Activated naive CD8-positive, alpha-beta T cell treated with anti-CD3 and anti-CD28 coated beads, Interleukin-2, amount 10 ng/mL, durations not matched to agents 7 days and 5 days (primary cell): ENCODE measurements at regions not wholly inside any gene's neighbourhood (a gene's known extent, or its start where the extent isn't known, plus 50 kb on each side); places are given as distances from the start of the nearest gene placed in this dataset.

Experiments used
- ATAC-seq: fragments of 150-1000 bp; cut with Tn5 transposase; one replicate; pipeline ENCODE4 v1.10.0; 2021; ENCODE audit warnings: low read depth, moderate library complexity
- POLR2A ChIA-PET: fragments of 350-600 bp; sonication (Branson Sonifier 250); formaldehyde crosslinking; loops from one replicate; lab custom pipeline; 2021; ENCODE audit warnings: antibody characterized with exemption; lab: Charles Lee
- DNase-seq: peaks from one replicate; pipeline ENCODE4 v3.0.0; 2021
- H3K27ac Mint-ChIP-seq: one replicate; pipeline ENCODE4 v1.8.0; 2022; ENCODE audit warnings: mild to moderate bottlenecking, mixed read lengths
- H3K27me3 Mint-ChIP-seq: one replicate; pipeline ENCODE4 v1.8.0; 2022; ENCODE audit warnings: mild to moderate bottlenecking, moderate library complexity, mixed read lengths
- H3K36me3 Mint-ChIP-seq: one replicate; pipeline ENCODE4 v1.8.0; 2021; ENCODE audit warnings: mild to moderate bottlenecking, mixed read lengths
- H3K4me1 Mint-ChIP-seq: one replicate; pipeline ENCODE4 v1.8.0; 2021; ENCODE audit warnings: mixed read lengths
- H3K4me3 Mint-ChIP-seq: one replicate; pipeline ENCODE4 v1.8.0; 2022; ENCODE audit warnings: mild to moderate bottlenecking, moderate library complexity, mixed read lengths
- H3K9me3 Mint-ChIP-seq: one replicate; pipeline ENCODE4 v1.8.0; 2021; ENCODE audit warnings: mixed read lengths

GRCh38 chr3:182094321-182094720 is 382.6 kb downstream of the SOX2 start:
- ATAC-seq (no peak), DNase-seq (no peak)
- no peak overlapping the region for H3K27ac Mint-ChIP-seq
- H3K9me3 Mint-ChIP-seq, result peaks cover 2% of the 10 kb centered on the region
- no peaks in the 10 kb centered on the region for H3K4me1 Mint-ChIP-seq
- POLR2A ChIA-PET, result no interaction called here
- H3K4me3 Mint-ChIP-seq, result no peak overlapping the region
- no peaks in the 10 kb centered on the region for H3K27me3 Mint-ChIP-seq
- H3K36me3 Mint-ChIP-seq, result no peaks in the 10 kb centered on the region

DNA sequence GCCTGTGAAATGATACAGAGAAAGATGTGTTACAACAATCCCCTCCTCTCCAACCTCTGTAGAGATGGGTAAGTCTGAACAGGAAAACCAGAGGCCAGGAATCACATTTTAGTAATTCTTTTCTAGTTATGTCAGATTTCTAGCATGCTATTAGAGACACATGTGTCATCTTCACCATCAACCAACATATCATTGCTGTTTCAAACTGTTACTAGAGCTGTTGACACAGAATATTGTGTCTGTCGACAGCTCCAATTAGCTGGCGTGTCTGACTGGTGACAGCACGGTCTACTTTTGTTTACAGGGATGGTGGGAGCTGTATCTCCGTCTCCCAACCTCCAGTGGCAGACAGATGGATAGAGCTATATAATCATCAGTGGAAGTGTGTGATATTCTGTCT is 393.2 kb downstream of the SOX2 start:
- POLR2A ChIA-PET, result no interaction called here
- no peak for ATAC-seq
- Mint-ChIP-seq H3K9me3 (peaks cover 2% of the 10 kb centered on the region), H3K4me3 (no peak overlapping the region), H3K27ac (no peak overlapping the region), H3K4me1 (no peaks in the 10 kb centered on the region), H3K27me3 (no peaks in the 10 kb centered on the region), H3K36me3 (no peaks in the 10 kb centered on the region)
- no peak for DNase-seq

DNA sequence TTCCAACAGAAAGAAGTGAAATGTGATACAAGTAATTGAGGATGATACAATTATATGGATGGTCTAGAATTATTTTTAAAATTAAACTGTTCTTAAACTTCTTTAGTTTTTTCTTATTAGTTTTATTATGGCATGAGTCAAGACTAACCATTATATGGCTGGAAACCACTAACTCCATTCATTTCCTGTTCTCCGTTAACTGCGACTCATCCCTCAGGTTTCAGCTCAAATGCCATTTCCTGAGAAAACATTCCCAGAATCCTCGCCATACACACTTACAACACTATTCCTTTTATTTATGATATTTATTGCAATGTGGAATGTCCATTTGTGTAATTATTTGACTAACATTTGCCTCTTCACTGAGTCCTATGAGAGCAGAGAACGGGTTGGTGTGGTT is 394.1 kb downstream of the SOX2 start:
- Mint-ChIP-seq H3K27me3 (no peaks in the 10 kb centered on the region), H3K27ac (no peak overlapping the region), H3K36me3 (no peaks in the 10 kb centered on the region), H3K9me3 (peaks cover 2% of the 10 kb centered on the region), H3K4me3 (no peak overlapping the region), H3K4me1 (no peaks in the 10 kb centered on the region)
- ATAC-seq, result no peak
- DNase-seq, result no peak
- POLR2A ChIA-PET, result no interaction called here

- no peak for ATAC-seq
- no peaks in the 10 kb centered on the region for H3K4me1 Mint-ChIP-seq
Measured at GRCh38 chr3:182108371-182108770, 396.6 kb downstream of the SOX2 start.

DNA sequence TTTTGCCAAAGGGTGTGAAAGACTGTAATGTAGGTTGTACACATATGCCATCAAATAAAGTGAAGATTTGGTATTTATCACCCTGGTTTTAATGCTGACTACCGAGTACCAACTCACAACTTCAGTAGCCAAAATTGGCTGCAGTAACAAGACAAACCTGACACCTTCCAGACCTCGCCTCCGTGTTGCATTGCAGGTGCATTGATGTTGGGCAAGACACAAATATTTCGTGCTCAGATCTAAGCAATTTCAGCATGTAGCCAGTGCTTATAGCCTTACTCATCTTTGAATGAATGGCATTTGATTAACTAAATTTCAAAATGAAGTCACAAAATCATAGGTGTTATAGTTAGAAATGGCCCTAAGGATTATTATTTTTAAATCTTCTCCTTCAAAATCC is 400.2 kb downstream of the SOX2 start:
- Mint-ChIP-seq H3K4me1 (no peaks in the 10 kb centered on the region), H3K9me3 (peaks cover 5% of the 10 kb centered on the region), H3K27ac (no peak overlapping the region), H3K4me3 (no peak overlapping the region), H3K36me3 (no peaks in the 10 kb centered on the region), H3K27me3 (no peaks in the 10 kb centered on the region)
- DNase-seq, result no peak
- ATAC-seq, result no peak
- POLR2A ChIA-PET, result no interaction called here

More at GRCh38 chr3:182108371-182108770, 396.6 kb downstream of the SOX2 start:
- Mint-ChIP-seq H3K9me3 (peaks cover 4% of the 10 kb centered on the region), H3K27ac (no peak overlapping the region), H3K4me3 (no peak overlapping the region), H3K36me3 (no peaks in the 10 kb centered on the region), H3K27me3 (no peaks in the 10 kb centered on the region)
- DNase-seq, result no peak
- POLR2A ChIA-PET, result no interaction called here

DNA sequence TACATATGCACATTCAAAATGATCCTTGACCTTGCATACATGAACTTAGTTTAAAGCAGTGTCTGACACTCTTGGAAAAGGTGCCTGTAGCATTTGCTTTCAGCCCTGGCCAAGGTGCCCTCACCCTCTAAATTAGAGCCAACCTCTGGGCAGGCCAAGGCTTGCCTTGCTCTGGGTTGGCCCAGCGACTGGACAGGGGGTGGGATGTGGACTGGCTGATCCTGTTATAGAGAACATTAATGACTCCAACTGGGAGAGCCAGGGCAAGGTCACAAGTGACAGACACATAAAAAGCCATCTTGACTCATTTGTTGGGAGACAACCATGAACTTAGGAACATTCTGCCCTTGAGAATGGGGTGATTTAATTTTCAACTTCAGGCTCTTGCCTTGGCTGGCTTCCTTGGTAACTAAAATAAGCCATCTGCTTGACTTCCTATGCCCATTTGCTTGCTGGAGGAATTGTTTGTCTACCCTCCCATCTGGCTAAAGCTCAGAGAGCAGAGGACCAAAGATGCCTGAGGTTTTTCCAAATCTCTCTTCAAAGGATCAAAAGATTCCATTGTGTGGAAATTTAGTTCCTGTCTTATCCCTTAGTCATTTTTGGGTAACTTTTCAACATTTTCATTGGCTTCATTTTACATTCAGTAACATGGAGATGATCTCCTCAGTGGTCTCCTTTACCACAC is 403.7 kb downstream of the SOX2 start:
- Mint-ChIP-seq H3K4me1 (no peaks in the 10 kb centered on the region), H3K4me3 (no peak overlapping the region), H3K27ac (no peak overlapping the region), H3K9me3 (peaks cover 5% of the 10 kb centered on the region), H3K27me3 (no peaks in the 10 kb centered on the region), H3K36me3 (no peaks in the 10 kb centered on the region)
- DNase-seq, result no peak
- POLR2A ChIA-PET, result no interaction called here
- ATAC-seq, result no peak

DNA sequence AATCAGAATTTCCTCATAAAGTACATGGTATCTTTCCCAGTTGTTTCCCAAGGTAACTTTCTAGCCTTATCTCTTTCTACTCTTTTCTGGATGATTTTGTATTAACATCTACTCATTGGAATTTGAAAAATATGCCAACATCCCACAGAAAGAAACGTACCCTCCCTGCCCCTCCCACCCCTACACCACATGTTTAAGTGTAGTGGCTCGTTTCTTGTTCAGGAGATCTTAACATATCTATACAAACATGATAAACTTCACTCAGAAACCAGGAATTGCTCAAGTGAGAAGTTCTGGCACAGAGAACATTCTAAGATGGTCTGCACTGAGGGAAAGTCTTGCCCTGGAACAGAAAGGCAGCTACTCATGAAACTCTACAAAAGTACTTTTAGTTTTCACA is 404.7 kb downstream of the SOX2 start:
- Mint-ChIP-seq H3K27me3 (no peaks in the 10 kb centered on the region), H3K36me3 (no peaks in the 10 kb centered on the region), H3K4me1 (no peaks in the 10 kb centered on the region), H3K9me3 (peaks cover 5% of the 10 kb centered on the region), H3K27ac (no peak overlapping the region), H3K4me3 (no peak overlapping the region)
- DNase-seq, result no peak
- no peak for ATAC-seq
- POLR2A ChIA-PET, result no interaction called here

DNA sequence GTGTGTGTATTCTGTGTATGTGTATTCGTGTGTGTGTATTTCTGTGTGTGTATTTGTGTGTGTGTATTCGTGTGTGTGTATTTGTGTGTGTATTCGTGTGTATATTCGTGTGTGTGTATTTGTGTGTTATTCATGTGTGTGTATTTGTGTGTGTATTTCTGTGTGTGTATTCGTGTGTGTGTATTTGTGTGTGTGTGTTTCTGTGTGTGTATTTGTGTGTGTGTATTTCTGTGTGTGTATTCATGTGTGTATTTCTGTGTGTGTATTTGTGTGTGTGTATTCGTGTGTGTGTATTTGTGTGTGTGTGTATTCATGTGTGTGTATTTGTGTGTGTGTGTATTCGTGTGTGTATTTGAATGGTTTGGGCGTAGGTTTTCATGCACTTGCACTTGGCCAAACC is 405.4 kb downstream of the SOX2 start:
- POLR2A ChIA-PET, result no interaction called here
- H3K27me3 Mint-ChIP-seq, result no peaks in the 10 kb centered on the region
- ATAC-seq, result no peak

DNA sequence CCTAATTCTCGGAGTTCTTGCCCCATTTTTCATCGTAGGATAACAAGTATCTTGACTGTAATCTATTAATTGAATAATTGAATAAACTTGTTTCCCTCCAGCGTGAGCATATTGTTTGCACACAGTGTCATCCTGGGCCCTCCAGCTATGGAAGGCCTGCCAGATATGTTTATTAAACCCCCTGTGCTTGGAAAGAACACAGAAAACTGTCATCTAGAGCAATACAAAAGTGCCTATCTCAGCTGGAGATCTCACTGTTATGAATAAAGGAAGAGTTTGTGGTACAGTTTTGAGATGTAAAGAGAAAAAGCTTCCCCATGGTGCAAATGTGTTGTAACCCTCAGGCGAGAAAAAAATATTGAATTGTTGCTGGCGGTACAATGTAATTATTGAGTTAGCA is 405.9 kb downstream of the SOX2 start:
- H3K4me3 Mint-ChIP-seq, result no peak overlapping the region
- H3K27ac Mint-ChIP-seq, result no peak overlapping the region
- no peaks in the 10 kb centered on the region for H3K36me3 Mint-ChIP-seq
- H3K4me1 Mint-ChIP-seq, result no peaks in the 10 kb centered on the region
- ATAC-seq, result no peak
- POLR2A ChIA-PET, result no interaction called here
- H3K9me3 Mint-ChIP-seq, result peaks cover 5% of the 10 kb centered on the region
- no peaks in the 10 kb centered on the region for H3K27me3 Mint-ChIP-seq
- DNase-seq, result no peak

More for the DNA sequence above, 405.4 kb downstream of the SOX2 start:
- no peak for DNase-seq
- Mint-ChIP-seq H3K27ac (no peak overlapping the region), H3K9me3 (peaks cover 5% of the 10 kb centered on the region), H3K36me3 (no peaks in the 10 kb centered on the region), H3K4me3 (no peak overlapping the region), H3K4me1 (no peaks in the 10 kb centered on the region)

- Mint-ChIP-seq H3K4me1 (no peaks in the 10 kb centered on the region), H3K36me3 (no peaks in the 10 kb centered on the region), H3K4me3 (no peak overlapping the region), H3K27me3 (no peaks in the 10 kb centered on the region), H3K9me3 (peaks cover 4% of the 10 kb centered on the region), H3K27ac (no peak overlapping the region)
- ATAC-seq (no peak), DNase-seq (no peak)
- POLR2A ChIA-PET, result no interaction called here
Measured at GRCh38 chr3:182118066-182118465, 406.3 kb downstream of the SOX2 start.

- H3K36me3 Mint-ChIP-seq, result no peaks in the 10 kb centered on the region
- H3K27me3 Mint-ChIP-seq, result no peaks in the 10 kb centered on the region
- DNase-seq (no peak), ATAC-seq (no peak)
- H3K27ac Mint-ChIP-seq, result no peak overlapping the region
- POLR2A ChIA-PET, result no interaction called here
- no peak overlapping the region for H3K4me3 Mint-ChIP-seq
- no peaks in the 10 kb centered on the region for H3K9me3 Mint-ChIP-seq
- H3K4me1 Mint-ChIP-seq, result no peaks in the 10 kb centered on the region
Measured at GRCh38 chr3:182121401-182121800, 409.7 kb downstream of the SOX2 start.

- Mint-ChIP-seq H3K27ac (no peak overlapping the region), H3K36me3 (no peaks in the 10 kb centered on the region), H3K4me3 (no peak overlapping the region), H3K27me3 (no peaks in the 10 kb centered on the region), H3K4me1 (no peaks in the 10 kb centered on the region), H3K9me3 (no peaks in the 10 kb centered on the region)
- POLR2A ChIA-PET, result no interaction called here
- DNase-seq (no peak), ATAC-seq (no peak)
Measured at GRCh38 chr3:182122779-182123178, 411.1 kb downstream of the SOX2 start.

GRCh38 chr3:182124187-182124586 is 412.5 kb downstream of the SOX2 start:
- POLR2A ChIA-PET, result no interaction called here
- no peaks in the 10 kb centered on the region for H3K27me3 Mint-ChIP-seq

DNA sequence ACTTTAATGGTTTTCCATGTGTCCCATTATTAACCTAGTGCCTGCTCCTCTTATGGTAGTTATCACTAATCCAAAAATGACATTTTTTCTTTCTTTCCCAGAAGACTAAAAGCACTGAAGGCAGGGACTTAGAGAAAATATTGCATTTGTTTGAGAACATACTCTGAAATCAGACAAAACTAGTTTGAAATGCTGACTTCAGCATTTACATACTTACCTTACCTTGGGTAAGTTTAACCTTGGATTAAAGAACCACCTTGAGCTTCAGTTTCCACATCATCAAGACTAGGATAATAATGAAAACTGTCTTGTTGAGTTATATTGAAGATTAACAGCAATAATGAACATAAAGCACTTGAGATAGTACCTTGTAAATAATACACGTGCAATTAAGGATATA is 413.0 kb downstream of the SOX2 start:
- Mint-ChIP-seq H3K4me1 (no peaks in the 10 kb centered on the region), H3K27ac (no peak overlapping the region)
- POLR2A ChIA-PET, result no interaction called here

More at GRCh38 chr3:182124187-182124586, 412.5 kb downstream of the SOX2 start:
- Mint-ChIP-seq H3K4me3 (no peak overlapping the region), H3K36me3 (no peaks in the 10 kb centered on the region), H3K27ac (no peak overlapping the region), H3K4me1 (no peaks in the 10 kb centered on the region), H3K9me3 (no peaks in the 10 kb centered on the region)
- DNase-seq (no peak), ATAC-seq (no peak)

GRCh38 chr3:182129740-182130139 is 418.0 kb downstream of the SOX2 start:
- Mint-ChIP-seq H3K4me1 (no peaks in the 10 kb centered on the region), H3K27me3 (no peaks in the 10 kb centered on the region), H3K9me3 (no peaks in the 10 kb centered on the region), H3K27ac (no peak overlapping the region), H3K36me3 (no peaks in the 10 kb centered on the region), H3K4me3 (no peak overlapping the region)
- no peak for ATAC-seq
- no peak for DNase-seq
- POLR2A ChIA-PET, result no interaction called here

More for the DNA sequence above, 413.0 kb downstream of the SOX2 start:
- no peak for DNase-seq
- ATAC-seq, result no peak
- Mint-ChIP-seq H3K9me3 (no peaks in the 10 kb centered on the region), H3K27me3 (no peaks in the 10 kb centered on the region), H3K36me3 (no peaks in the 10 kb centered on the region), H3K4me3 (no peak overlapping the region)
